Endodermal cell (in vitro differentiated cells): ENCODE measurements at regions not wholly inside any gene's neighbourhood (a gene's known extent, or its start where the extent isn't known, plus 50 kb on each side); places are given as distances from the start of the nearest gene placed in this dataset.

Experiments
- DNase-seq: peaks from one replicate; pipeline ENCODE4 v3.0.0-alpha.2; 2017
- H3K27ac ChIP-seq: 2 replicates; pipeline ENCODE4 v1.5.1; 2013; ENCODE audit warnings: mild to moderate bottlenecking, low read depth, low read length, moderate library complexity
- H3K27me3 ChIP-seq: 2 replicates; pipeline ENCODE4 v1.6.1; 2013; ENCODE audit warnings: mild to moderate bottlenecking, low read length, moderate library complexity; ENCODE audit not compliant: insufficient read depth, control insufficient read depth, poor library complexity, severe bottlenecking
- H3K36me3 ChIP-seq: 2 replicates; pipeline ENCODE4 v1.7.0; 2013; ENCODE audit warnings: mild to moderate bottlenecking, low read length, moderate library complexity; ENCODE audit not compliant: control insufficient read depth, insufficient read depth
- H3K4me1 ChIP-seq: one replicate; pipeline ENCODE4 v1.7.0; 2013; ENCODE audit warnings: low read length; ENCODE audit not compliant: control insufficient read depth, insufficient read depth
- H3K4me3 ChIP-seq: 2 replicates; pipeline ENCODE4 v1.5.1; 2013; ENCODE audit warnings: mild to moderate bottlenecking, low read length, moderate library complexity
- H3K9ac ChIP-seq: 2 replicates; pipeline ENCODE4 v1.6.1; 2013; ENCODE audit warnings: mild to moderate bottlenecking, low read length, moderate library complexity; ENCODE audit not compliant: poor library complexity, severe bottlenecking; ENCODE audit errors: extremely low read depth
- H3K9me3 ChIP-seq: 2 replicates; pipeline ENCODE4 v1.6.1; 2013; ENCODE audit warnings: mild to moderate bottlenecking, low read length, moderate library complexity; ENCODE audit not compliant: control insufficient read depth
- H3K27ac Mint-ChIP-seq: 2 replicates; pipeline ENCODE4 v1.8.0; 2020; ENCODE audit warnings: mixed read lengths
- H3K27me3 Mint-ChIP-seq: 2 replicates; pipeline ENCODE4 v1.8.0; 2021; ENCODE audit warnings: mild to moderate bottlenecking, mixed read lengths; ENCODE audit not compliant: insufficient read depth
- H3K36me3 Mint-ChIP-seq: 2 replicates; pipeline ENCODE4 v1.8.0; 2020; ENCODE audit warnings: low read depth, mixed read lengths
- H3K4me1 Mint-ChIP-seq: 2 replicates; pipeline ENCODE4 v1.8.0; 2020; ENCODE audit warnings: mixed read lengths
- H3K4me3 Mint-ChIP-seq: 2 replicates; pipeline ENCODE4 v1.8.0; 2020; ENCODE audit warnings: mild to moderate bottlenecking, moderate library complexity, mixed read lengths
- H3K9me3 Mint-ChIP-seq: 2 replicates; pipeline ENCODE4 v1.8.0; 2020; ENCODE audit warnings: mild to moderate bottlenecking, mixed read lengths
- WGBS, 2 experiments: methylation state at CpG; one replicate each; pipeline versions ENCODE4 v1.1.5 to v1.1.7; 2013; ENCODE audit warnings: missing lambda C conversion rate in 2 of 2, mixed read lengths in 1 of 2; ENCODE audit not compliant: insufficient coverage in 1 of 2, insufficient read length in 1 of 2; 5-methylcytosine and 5-hydroxymethylcytosine counted together
- TF ChIP-seq, protein P1 (sequence below): fragments of 200-600 bp; sonication (generic); conservative IDR thresholded peaks from 2 replicates; pipeline ENCODE4 v1.5.0; 2021; ENCODE audit warnings: antibody characterized with exemption, mild to moderate bottlenecking

GRCh38 chr3:176554791-176555654 is 642.3 kb downstream of the TBL1XR1 start:
- no peak overlapping the region for H3K27ac ChIP-seq
- peaks cover 4% of the 10 kb centered on the region for H3K4me1 ChIP-seq
- H3K36me3 ChIP-seq = no peaks in the 10 kb centered on the region
- no peaks in the 10 kb centered on the region for H3K27me3 Mint-ChIP-seq
- H3K36me3 Mint-ChIP-seq = no peaks in the 10 kb centered on the region
- H3K9me3 Mint-ChIP-seq = no peaks in the 10 kb centered on the region
- WGBS, 2 experiments = 93 to 96% methylated on average over 6 to 10 of the region's 10 CpGs
- no peaks in the 10 kb centered on the region for H3K9me3 ChIP-seq
- no peak overlapping the region for H3K27ac Mint-ChIP-seq
- TF ChIP-seq, protein P1, sequence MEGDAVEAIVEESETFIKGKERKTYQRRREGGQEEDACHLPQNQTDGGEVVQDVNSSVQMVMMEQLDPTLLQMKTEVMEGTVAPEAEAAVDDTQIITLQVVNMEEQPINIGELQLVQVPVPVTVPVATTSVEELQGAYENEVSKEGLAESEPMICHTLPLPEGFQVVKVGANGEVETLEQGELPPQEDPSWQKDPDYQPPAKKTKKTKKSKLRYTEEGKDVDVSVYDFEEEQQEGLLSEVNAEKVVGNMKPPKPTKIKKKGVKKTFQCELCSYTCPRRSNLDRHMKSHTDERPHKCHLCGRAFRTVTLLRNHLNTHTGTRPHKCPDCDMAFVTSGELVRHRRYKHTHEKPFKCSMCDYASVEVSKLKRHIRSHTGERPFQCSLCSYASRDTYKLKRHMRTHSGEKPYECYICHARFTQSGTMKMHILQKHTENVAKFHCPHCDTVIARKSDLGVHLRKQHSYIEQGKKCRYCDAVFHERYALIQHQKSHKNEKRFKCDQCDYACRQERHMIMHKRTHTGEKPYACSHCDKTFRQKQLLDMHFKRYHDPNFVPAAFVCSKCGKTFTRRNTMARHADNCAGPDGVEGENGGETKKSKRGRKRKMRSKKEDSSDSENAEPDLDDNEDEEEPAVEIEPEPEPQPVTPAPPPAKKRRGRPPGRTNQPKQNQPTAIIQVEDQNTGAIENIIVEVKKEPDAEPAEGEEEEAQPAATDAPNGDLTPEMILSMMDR = no peak
- no peak overlapping the region for H3K4me3 Mint-ChIP-seq
- H3K4me3 ChIP-seq = no peak overlapping the region
- no peak overlapping the region for H3K9ac ChIP-seq
- peaks cover 19% of the 10 kb centered on the region for H3K4me1 Mint-ChIP-seq
- DNase-seq = no peak
- H3K27me3 ChIP-seq = no peaks in the 10 kb centered on the region

GRCh38 chr3:176554264-176554663 is 643.0 kb downstream of the TBL1XR1 start:
- Mint-ChIP-seq H3K27ac (no peak overlapping the region), H3K4me3 (no peak overlapping the region), H3K36me3 (no peaks in the 10 kb centered on the region), H3K4me1 (peaks cover 19% of the 10 kb centered on the region), H3K27me3 (no peaks in the 10 kb centered on the region), H3K9me3 (no peaks in the 10 kb centered on the region)
- Histone ChIP-seq H3K27me3 (no peaks in the 10 kb centered on the region), H3K4me3 (no peak overlapping the region), H3K9me3 (peaks cover 3% of the 10 kb centered on the region), H3K36me3 (no peaks in the 10 kb centered on the region), H3K4me1 (peaks cover 4% of the 10 kb centered on the region), H3K27ac (no peak overlapping the region), H3K9ac (no peak overlapping the region)
- TF ChIP-seq, protein P1 = no peak
- WGBS, 2 experiments = 82 to 83% methylated on average over 1 to 2 of the region's 2 CpGs
- no peak for DNase-seq

GRCh38 chr3:176526942-176527341 is 670.3 kb downstream of the TBL1XR1 start:
- H3K27me3 Mint-ChIP-seq = no peaks in the 10 kb centered on the region
- H3K9ac ChIP-seq = no peak overlapping the region
- H3K9me3 ChIP-seq = no peaks in the 10 kb centered on the region
- WGBS, 2 experiments = 100% methylated on average over 1 of the region's 1 CpG; no CpG with 5 or more reads in 1 of the 2 experiments
- DNase-seq = no peak
- no peak overlapping the region for H3K4me3 ChIP-seq
- H3K27me3 ChIP-seq = no peaks in the 10 kb centered on the region
- H3K36me3 ChIP-seq = no peaks in the 10 kb centered on the region
- no peak overlapping the region for H3K4me3 Mint-ChIP-seq
- peaks cover 2% of the 10 kb centered on the region for H3K4me1 ChIP-seq
- H3K27ac ChIP-seq = no peak overlapping the region
- H3K36me3 Mint-ChIP-seq = no peaks in the 10 kb centered on the region
- no peaks in the 10 kb centered on the region for H3K4me1 Mint-ChIP-seq
- TF ChIP-seq, protein P1 = no peak
- H3K9me3 Mint-ChIP-seq = no peaks in the 10 kb centered on the region
- H3K27ac Mint-ChIP-seq = no peak overlapping the region
